H9 (cell line): ENCODE measurements at regions not wholly inside any gene's neighbourhood (a gene's known extent, or its start where the extent isn't known, plus 50 kb on each side); places are given as distances from the start of the nearest gene placed in this dataset.

Source experiments
- DNase-seq: peaks from one replicate; pipeline ENCODE4 v3.0.0-alpha.2; 2017
- H2AFZ ChIP-seq: one replicate; pipeline ENCODE4 v1.6.1; 2013; ENCODE audit warnings: mild to moderate bottlenecking, low read length, control low read depth, moderate library complexity
- H2AK5ac ChIP-seq: 2 replicates; pipeline ENCODE4 v1.6.1; 2013; ENCODE audit warnings: low read length, control low read depth, mixed read lengths; ENCODE audit not compliant: insufficient read length
- H2BK120ac ChIP-seq: one replicate; pipeline ENCODE4 v1.6.1; 2013; ENCODE audit warnings: low read depth, mild to moderate bottlenecking, low read length, control low read depth, inconsistent platforms; ENCODE audit not compliant: poor library complexity, severe bottlenecking
- H2BK12ac ChIP-seq: 2 replicates; pipeline ENCODE4 v1.6.1; 2013; ENCODE audit warnings: low read length, control low read depth, mixed read lengths, low read depth; ENCODE audit not compliant: insufficient read length
- H2BK15ac ChIP-seq: 2 replicates; pipeline ENCODE4 v1.6.1; 2013; ENCODE audit warnings: low read depth, low read length, control low read depth
- H2BK20ac ChIP-seq: one replicate; pipeline ENCODE4 v1.6.1; 2013; ENCODE audit warnings: low read depth, mild to moderate bottlenecking, low read length, control low read depth, inconsistent platforms; ENCODE audit not compliant: poor library complexity, severe bottlenecking
- H2BK5ac ChIP-seq: 2 replicates; pipeline ENCODE4 v1.6.1; 2013; ENCODE audit warnings: low read length, control low read depth, mixed read lengths; ENCODE audit not compliant: insufficient read length
- H3K14ac ChIP-seq: 2 replicates; pipeline ENCODE4 v1.6.1; 2013; ENCODE audit warnings: low read length, control low read depth; ENCODE audit not compliant: insufficient read depth
- H3K18ac ChIP-seq: 2 replicates; pipeline ENCODE4 v1.6.1; 2013; ENCODE audit warnings: low read depth, mild to moderate bottlenecking, mixed read lengths, low read length, control low read depth; ENCODE audit not compliant: insufficient read length
- H3K23ac ChIP-seq: 2 replicates; pipeline ENCODE4 v1.6.1; 2013; ENCODE audit warnings: low read length, control low read depth, mixed read lengths, low read depth; ENCODE audit not compliant: insufficient read length
- H3K23me2 ChIP-seq: 2 replicates; pipeline ENCODE4 v1.6.1; 2013; ENCODE audit warnings: low read depth, mild to moderate bottlenecking, mixed read lengths, low read length, control low read depth; ENCODE audit not compliant: insufficient read length, poor library complexity, severe bottlenecking
- H3K27ac ChIP-seq: 2 replicates; pipeline ENCODE4 v1.5.1; 2013; ENCODE audit warnings: low read length, control low read depth, mixed read lengths, low read depth; ENCODE audit not compliant: insufficient read length
- H3K27me3 ChIP-seq: 2 replicates; pipeline ENCODE4 v1.6.1; 2013; ENCODE audit warnings: low read length, control low read depth, inconsistent platforms; ENCODE audit not compliant: insufficient read depth
- H3K4ac ChIP-seq: 2 replicates; pipeline ENCODE4 v1.6.1; 2013; ENCODE audit warnings: low read depth, mild to moderate bottlenecking, control low read depth, inconsistent platforms, low read length, moderate library complexity
- H3K4me1 ChIP-seq: 2 replicates; pipeline ENCODE4 v1.6.1; 2013; ENCODE audit warnings: low read length, control low read depth, inconsistent platforms; ENCODE audit not compliant: insufficient read depth
- H3K4me2 ChIP-seq: 2 replicates; pipeline ENCODE4 v1.6.1; 2013; ENCODE audit warnings: low read length, control low read depth, mixed read lengths; ENCODE audit not compliant: insufficient read length, insufficient read depth
- H3K56ac ChIP-seq: 2 replicates; pipeline ENCODE4 v1.6.1; 2013; ENCODE audit warnings: low read depth, mild to moderate bottlenecking, mixed read lengths, low read length, control low read depth; ENCODE audit not compliant: insufficient read length
- H3K79me1 ChIP-seq: 2 replicates; pipeline ENCODE4 v1.6.1; 2013; ENCODE audit warnings: low read depth, mild to moderate bottlenecking, moderate library complexity, low read length, control low read depth, inconsistent platforms; ENCODE audit not compliant: insufficient read depth, poor library complexity, severe bottlenecking
- H3K79me2 ChIP-seq: 2 replicates; pipeline ENCODE4 v1.6.1; 2013; ENCODE audit warnings: low read length, control low read depth, inconsistent platforms; ENCODE audit not compliant: insufficient read depth
- H3K9ac ChIP-seq: 2 replicates; pipeline ENCODE4 v1.6.1; 2013; ENCODE audit warnings: low read length, control low read depth, mixed read lengths; ENCODE audit not compliant: insufficient read length; ENCODE audit errors: extremely low read depth
- H3K9me3 ChIP-seq: one replicate; pipeline ENCODE4 v1.6.1; 2013; ENCODE audit warnings: low read depth, low read length, inconsistent platforms; ENCODE audit not compliant: control insufficient read depth
- H3T11ph ChIP-seq: one replicate; pipeline ENCODE4 v1.6.1; 2013; ENCODE audit warnings: mild to moderate bottlenecking, low read length, control low read depth, inconsistent platforms
- H4K20me1 ChIP-seq: one replicate; pipeline ENCODE4 v1.6.1; 2013; ENCODE audit not compliant: control insufficient read depth, insufficient read length, insufficient read depth
- H4K5ac ChIP-seq: 2 replicates; pipeline ENCODE4 v1.6.1; 2013; ENCODE audit warnings: low read depth, mild to moderate bottlenecking, mixed read lengths, low read length, control low read depth; ENCODE audit not compliant: insufficient read length
- H4K8ac ChIP-seq: replicated peaks from 2 replicates; pipeline ENCODE4 v1.6.1; 2013; ENCODE audit warnings: low read length, control low read depth, mixed read lengths, low read depth; ENCODE audit not compliant: insufficient read length
- H4K91ac ChIP-seq: 2 replicates; pipeline ENCODE4 v1.6.1; 2013; ENCODE audit warnings: low read depth, mild to moderate bottlenecking, moderate library complexity, mixed read lengths, low read length, control low read depth; ENCODE audit not compliant: insufficient read length
- H3K27ac Mint-ChIP-seq, 3 experiments: 2 replicates in 2 of 3; 3 replicates in 1 of 3; pipeline ENCODE4 v1.8.0; 2020 to 2021; ENCODE audit warnings: mixed read lengths in 3 of 3, mild to moderate bottlenecking in 1 of 3, moderate library complexity in 1 of 3
- H3K27me3 Mint-ChIP-seq: 2 replicates; pipeline ENCODE4 v1.8.0; 2021; ENCODE audit warnings: low read depth, mild to moderate bottlenecking, moderate library complexity, mixed read lengths
- H3K36me3 Mint-ChIP-seq, 3 experiments: 2 replicates in 2 of 3; 3 replicates in 1 of 3; pipeline ENCODE4 v1.8.0; 2020 to 2021; ENCODE audit warnings: low read depth in 3 of 3, mixed read lengths in 3 of 3; ENCODE audit not compliant: insufficient read depth in 1 of 3
- H3K4me1 Mint-ChIP-seq, 2 experiments: 2 replicates each; pipeline ENCODE4 v1.8.0; 2020; ENCODE audit warnings: mixed read lengths in 2 of 2
- H3K4me3 Mint-ChIP-seq, 2 experiments: 2 replicates in 1 of 2; 3 replicates in 1 of 2; pipeline ENCODE4 v1.8.0; 2020 to 2021; ENCODE audit warnings: mild to moderate bottlenecking in 2 of 2, mixed read lengths in 2 of 2, moderate library complexity in 1 of 2
- H3K9me3 Mint-ChIP-seq, 2 experiments: 2 replicates in 1 of 2; 3 replicates in 1 of 2; pipeline ENCODE4 v1.8.0; 2020; ENCODE audit warnings: mild to moderate bottlenecking in 2 of 2, mixed read lengths in 2 of 2, moderate library complexity in 1 of 2
- WGBS: extraction: QIAGEN DNeasy Blood & Tissue Kit; methylation state at CpG from one replicate; pipeline ENCODE4 v1.1.7; 2013; ENCODE audit warnings: missing lambda C conversion rate, low lambda C conversion rate, mixed read lengths; ENCODE audit not compliant: insufficient read length; ENCODE audit errors: extremely low coverage; 5-methylcytosine and 5-hydroxymethylcytosine counted together
- TF ChIP-seq, protein P1 (sequence below): fragments of 200-600 bp; sonication (generic); conservative IDR thresholded peaks from 3 replicates; pipeline ENCODE4 v1.8.0; 2021; ENCODE audit warnings: antibody characterized with exemption, mild to moderate bottlenecking

DNA sequence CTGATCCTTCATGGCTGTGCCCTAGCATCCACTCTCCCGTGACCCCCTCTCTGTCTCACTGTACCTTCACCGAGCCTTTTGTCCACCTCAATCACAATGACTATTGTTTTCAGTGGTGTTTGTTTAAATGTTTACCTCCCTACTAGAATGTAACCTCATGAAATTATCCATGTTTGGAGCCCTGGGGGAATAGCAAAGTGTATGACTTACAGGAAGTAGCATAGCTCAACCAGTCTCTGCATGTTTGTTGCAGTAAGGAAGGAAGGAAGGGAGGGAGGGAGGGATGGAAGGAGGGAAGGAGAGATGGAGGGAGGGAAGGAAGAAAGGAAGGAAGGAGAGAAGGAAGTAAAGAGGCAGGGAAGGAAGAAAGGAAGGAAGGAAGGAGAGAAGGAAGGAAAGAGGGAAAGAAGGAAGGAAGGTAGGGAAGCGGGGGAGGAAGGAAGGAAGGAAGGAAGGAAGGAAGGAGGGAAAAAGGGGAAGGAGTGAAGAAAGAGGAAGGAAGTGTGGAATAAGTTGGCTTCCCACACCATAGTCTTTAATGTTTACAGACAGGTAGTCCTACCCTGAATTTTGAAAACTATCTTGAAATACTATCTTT, 421.4 kb downstream of the COG6 start:
- no peak overlapping the region for H2BK20ac ChIP-seq
- no peak overlapping the region for H3K4me2 ChIP-seq
- no peaks in the 10 kb centered on the region for H3K79me2 ChIP-seq
- H2BK120ac ChIP-seq = no peak overlapping the region
- no peak overlapping the region for H3T11ph ChIP-seq
- H4K91ac ChIP-seq = no peak overlapping the region
- no peak overlapping the region for H3K14ac ChIP-seq
- H3K9ac ChIP-seq = no peak overlapping the region
- no peak overlapping the region for H3K27ac ChIP-seq
- H3K56ac ChIP-seq = no peak overlapping the region
- H4K5ac ChIP-seq = no peak overlapping the region
- Mint-ChIP-seq H3K4me1 (peaks cover 14 to 15% of the 10 kb centered on the region in 2 experiments), H3K9me3 (peaks cover 5% of the 10 kb centered on the region in 2 experiments; a peak in 3 of 5 replicates), H3K36me3 (peaks cover 0 to 2% (median 2%) of the 10 kb centered on the region in 3 experiments; a peak in 1 of 7 replicates), H3K27me3 (no peaks in the 10 kb centered on the region), H3K4me3 (no peak overlapping the region), H3K27ac (no peak overlapping the region)
- no peak overlapping the region for H4K8ac ChIP-seq
- no peak overlapping the region for H3K23ac ChIP-seq
- DNase-seq = no peak
- no peaks in the 10 kb centered on the region for H3K27me3 ChIP-seq
- H2BK5ac ChIP-seq = no peak overlapping the region
- H2BK15ac ChIP-seq = no peak overlapping the region
- no peaks in the 10 kb centered on the region for H3K79me1 ChIP-seq
- TF ChIP-seq, protein P1, sequence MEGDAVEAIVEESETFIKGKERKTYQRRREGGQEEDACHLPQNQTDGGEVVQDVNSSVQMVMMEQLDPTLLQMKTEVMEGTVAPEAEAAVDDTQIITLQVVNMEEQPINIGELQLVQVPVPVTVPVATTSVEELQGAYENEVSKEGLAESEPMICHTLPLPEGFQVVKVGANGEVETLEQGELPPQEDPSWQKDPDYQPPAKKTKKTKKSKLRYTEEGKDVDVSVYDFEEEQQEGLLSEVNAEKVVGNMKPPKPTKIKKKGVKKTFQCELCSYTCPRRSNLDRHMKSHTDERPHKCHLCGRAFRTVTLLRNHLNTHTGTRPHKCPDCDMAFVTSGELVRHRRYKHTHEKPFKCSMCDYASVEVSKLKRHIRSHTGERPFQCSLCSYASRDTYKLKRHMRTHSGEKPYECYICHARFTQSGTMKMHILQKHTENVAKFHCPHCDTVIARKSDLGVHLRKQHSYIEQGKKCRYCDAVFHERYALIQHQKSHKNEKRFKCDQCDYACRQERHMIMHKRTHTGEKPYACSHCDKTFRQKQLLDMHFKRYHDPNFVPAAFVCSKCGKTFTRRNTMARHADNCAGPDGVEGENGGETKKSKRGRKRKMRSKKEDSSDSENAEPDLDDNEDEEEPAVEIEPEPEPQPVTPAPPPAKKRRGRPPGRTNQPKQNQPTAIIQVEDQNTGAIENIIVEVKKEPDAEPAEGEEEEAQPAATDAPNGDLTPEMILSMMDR = no peak
- H2AFZ ChIP-seq = no peak overlapping the region
- H3K4ac ChIP-seq = no peak overlapping the region
- no peaks in the 10 kb centered on the region for H4K20me1 ChIP-seq
- no peak overlapping the region for H2AK5ac ChIP-seq
- H2BK12ac ChIP-seq = no peak overlapping the region
- no peaks in the 10 kb centered on the region for H3K23me2 ChIP-seq
- H3K4me1 ChIP-seq = no peaks in the 10 kb centered on the region; the same call in 1 of the 2 replicates
- no peak overlapping the region for H3K18ac ChIP-seq
- no peaks in the 10 kb centered on the region for H3K9me3 ChIP-seq
- no CpG with 5 or more reads among the region's 3 CpGs for WGBS
